ENCODE measurements at regions not wholly inside any gene's neighbourhood (a gene's known extent, or its start where the extent isn't known, plus 50 kb on each side); places are given as distances from the start of the nearest gene placed in this dataset.

DNA sequence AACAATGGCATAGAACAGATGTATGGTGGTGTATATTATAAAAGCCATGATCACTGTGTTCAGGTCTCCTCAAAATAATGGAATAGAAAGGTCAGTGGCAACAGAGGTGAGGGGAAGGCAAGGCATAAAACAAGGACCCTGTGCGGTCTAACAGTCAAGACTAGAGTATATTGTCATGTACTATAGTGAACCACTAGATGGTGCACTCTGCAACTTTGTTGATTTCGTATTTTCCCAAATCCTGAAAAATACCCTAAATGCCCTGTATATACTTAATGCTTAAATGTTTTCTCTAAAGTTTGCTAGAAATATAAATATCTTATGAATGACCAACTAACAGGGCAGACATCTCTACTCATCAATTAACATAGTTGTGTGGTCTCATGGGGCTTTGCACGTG lies 453.0 kb downstream of the PCDH11X start:
- no peak overlapping the region for H2BK15ac ChIP-seq (ENCODE audit: low read length)
- no peak overlapping the region for H3K9ac ChIP-seq (replicated peaks in 1 of 4; ENCODE audit: extremely low read depth in 1 of 4, low read depth in 3 of 4, low read length in 3 of 4)
- H3K36me3 ChIP-seq (ENCODE audit: control insufficient read depth in 2 of 4, insufficient read depth in 4 of 4, low read length in 3 of 4) = no peaks in the 10 kb centered on the region
- H3K79me2 ChIP-seq (ENCODE audit: control insufficient read depth in 1 of 2, insufficient read depth in 2 of 2, low read length in 2 of 2) = no peaks in the 10 kb centered on the region
- H2BK20ac ChIP-seq (ENCODE audit: low read length) = no peak overlapping the region
- ChIA-PET CTCF (ENCODE audit: partially characterized antibody) (interaction anchor here (0.6 to 1.4 kb wide), 3 partner anchors 12 to 541 kb away, joined by 3 to 4 read pairs (median 4); no protein-coding TSS in a partner anchor), POLR2A (ENCODE audit: partially characterized antibody) (no interaction called here)
- H4K8ac ChIP-seq (ENCODE audit: extremely low read depth, insufficient read depth, low read length) = no peak overlapping the region
- no peak overlapping the region for H2BK5ac ChIP-seq (ENCODE audit: low read depth, low read length)
- H2AFZ ChIP-seq (ENCODE audit: low read length) = no peak overlapping the region
- H3K79me1 ChIP-seq (ENCODE audit: low read depth, low read length) = no peaks in the 10 kb centered on the region
- TF ChIP-seq RAD21 (IDR thresholded peaks at IDR 0.05 in 1 of 2, conservative IDR thresholded peaks at IDR 0.05 in 1 of 2; ENCODE audit: low read depth in 2 of 2, low read length in 2 of 2) (peak; percentile 54 to 56), NANOG (IDR thresholded peaks at IDR 0.05; ENCODE audit: insufficient read depth, low read depth, low read length, poor library complexity, severe bottlenecking) (no peak)
- TF ChIP-seq, protein P1, sequence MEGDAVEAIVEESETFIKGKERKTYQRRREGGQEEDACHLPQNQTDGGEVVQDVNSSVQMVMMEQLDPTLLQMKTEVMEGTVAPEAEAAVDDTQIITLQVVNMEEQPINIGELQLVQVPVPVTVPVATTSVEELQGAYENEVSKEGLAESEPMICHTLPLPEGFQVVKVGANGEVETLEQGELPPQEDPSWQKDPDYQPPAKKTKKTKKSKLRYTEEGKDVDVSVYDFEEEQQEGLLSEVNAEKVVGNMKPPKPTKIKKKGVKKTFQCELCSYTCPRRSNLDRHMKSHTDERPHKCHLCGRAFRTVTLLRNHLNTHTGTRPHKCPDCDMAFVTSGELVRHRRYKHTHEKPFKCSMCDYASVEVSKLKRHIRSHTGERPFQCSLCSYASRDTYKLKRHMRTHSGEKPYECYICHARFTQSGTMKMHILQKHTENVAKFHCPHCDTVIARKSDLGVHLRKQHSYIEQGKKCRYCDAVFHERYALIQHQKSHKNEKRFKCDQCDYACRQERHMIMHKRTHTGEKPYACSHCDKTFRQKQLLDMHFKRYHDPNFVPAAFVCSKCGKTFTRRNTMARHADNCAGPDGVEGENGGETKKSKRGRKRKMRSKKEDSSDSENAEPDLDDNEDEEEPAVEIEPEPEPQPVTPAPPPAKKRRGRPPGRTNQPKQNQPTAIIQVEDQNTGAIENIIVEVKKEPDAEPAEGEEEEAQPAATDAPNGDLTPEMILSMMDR (IDR thresholded peaks at IDR 0.05; ENCODE audit: control extremely low read depth in 1 of 3, insufficient read depth in 1 of 3, low read depth in 1 of 3, low read length in 3 of 3) = peak in 2 of 3 experiments; percentile 4 to 45; a peak in 2 of 4 replicates
- no peak for DNase-seq (ENCODE audit: low read depth in 1 of 2, low spot score in 2 of 2)
- no peak overlapping the region for H4K5ac ChIP-seq (ENCODE audit: insufficient read length, low read depth, low read length)
- no peak overlapping the region; the same call in 1 of the 2 replicates for H3K18ac ChIP-seq (ENCODE audit: extremely low read depth, low read length)
- no peak overlapping the region for H3K4me3 ChIP-seq (ENCODE audit: extremely low read depth in 1 of 4, insufficient read depth in 2 of 4, low read depth in 3 of 4, low read length in 4 of 4)
- no peaks in the 10 kb centered on the region for H4K20me1 ChIP-seq (replicated peaks in 1 of 2; ENCODE audit: control insufficient read depth in 1 of 2, insufficient read depth in 2 of 2, low read length in 2 of 2)
- H3K9me3 ChIP-seq (ENCODE audit: insufficient read depth in 2 of 2, low read depth in 1 of 2, low read length in 1 of 2) = no peaks in the 10 kb centered on the region
- 65% methylated on average over 3 of the region's 3 CpGs; no CpG with 5 or more reads in 1 of the 2 experiments for whole genome bisulfite sequencing, 2 experiments (ENCODE audit: extremely low coverage in 1 of 2, insufficient coverage in 1 of 2, insufficient read length in 1 of 2, insufficient replicate concordance in 2 of 2, low coverage in 1 of 2, low lambda C conversion rate in 2 of 2, missing lambda C conversion rate in 1 of 2)
- no peak overlapping the region for H3K4ac ChIP-seq (replicated peaks; ENCODE audit: insufficient read length, low read depth, low read length)
- H3K4me1 ChIP-seq (replicated peaks in 1 of 4; ENCODE audit: control insufficient read depth in 3 of 4, insufficient read depth in 4 of 4, low read length in 3 of 4) = peaks cover 0 to 3% (median 0%) of the 10 kb centered on the region in 4 experiments; a peak in 1 of 7 replicates
- peak; percentile 96 for FAIRE-seq
- no peaks in the 10 kb centered on the region for H3K23me2 ChIP-seq (ENCODE audit: low read depth, low read length)
- H4K91ac ChIP-seq (replicated peaks; ENCODE audit: insufficient read length, low read length) = no peak overlapping the region
- H2BK120ac ChIP-seq (replicated peaks; ENCODE audit: low read depth, low read length) = no peak overlapping the region
- H2BK12ac ChIP-seq (ENCODE audit: low read depth, low read length) = no peak overlapping the region
- H2AK5ac ChIP-seq (ENCODE audit: low read depth, low read length) = no peak overlapping the region
- no peak overlapping the region for H3K4me2 ChIP-seq (ENCODE audit: insufficient read depth in 1 of 2, low read depth in 2 of 2, low read length in 2 of 2)
- H3K14ac ChIP-seq (ENCODE audit: insufficient read length) = no peak overlapping the region
- H3K56ac ChIP-seq (replicated peaks; ENCODE audit: insufficient read length, low read depth, low read length) = no peak overlapping the region
- H3K27ac ChIP-seq (ENCODE audit: low read depth, low read length) = no peak overlapping the region
- H3K27me3 ChIP-seq (replicated peaks in 1 of 4; ENCODE audit: control insufficient read depth in 3 of 4, extremely low read depth in 1 of 4, insufficient read depth in 3 of 4, low read length in 3 of 4) = no peaks in the 10 kb centered on the region
- no peak overlapping the region for H3K23ac ChIP-seq (ENCODE audit: insufficient read length)

All from H1 (cell line).